ENCODE measurements at regions not wholly inside any gene's neighbourhood (a gene's known extent, or its start where the extent isn't known, plus 50 kb on each side); places are given as distances from the start of the nearest gene placed in this dataset.
"Not testable (repeated sequence)": the region's sequence is repeated elsewhere in the genome, so short reads cannot be mapped to it uniquely, and the experiment has no call there.

- no peak for DNase-seq
Observed at GRCh38 chr6:66516377-66516776, 809.4 kb upstream of the EYS start.

- no peak for DNase-seq
Observed at GRCh38 chr6:66508433-66508832, 801.4 kb upstream of the EYS start.

GRCh38 chr6:66499851-66500250 lies 792.8 kb upstream of the EYS start:
- DNase-seq, result no peak

GRCh38 chr6:66496659-66497058 lies 789.6 kb upstream of the EYS start:
- no peak for DNase-seq

- DNase-seq, result not testable (repeated sequence)
Observed at GRCh38 chr6:66494643-66495042, 787.6 kb upstream of the EYS start.

- no peak for DNase-seq
Observed at GRCh38 chr6:66489269-66489987, 782.4 kb upstream of the EYS start.

- DNase-seq, result no peak
Observed at GRCh38 chr6:66481216-66481615, 774.2 kb upstream of the EYS start.

- no peak for DNase-seq
Observed at GRCh38 chr6:66478705-66479104, 771.7 kb upstream of the EYS start.

- no peak for DNase-seq
Observed at GRCh38 chr6:66435321-66435720, 728.3 kb upstream of the EYS start.

GRCh38 chr6:66429210-66429609 lies 722.2 kb upstream of the EYS start:
- no peak for DNase-seq

GRCh38 chr6:66423047-66423446 lies 716.0 kb upstream of the EYS start:
- DNase-seq, result no peak

GRCh38 chr6:66421570-66421969 lies 714.5 kb upstream of the EYS start:
- DNase-seq, result no peak

- no peak for DNase-seq
Observed at GRCh38 chr6:66418906-66419305, 711.9 kb upstream of the EYS start.

- no peak for DNase-seq
Observed at GRCh38 chr6:66403966-66404365, 696.9 kb upstream of the EYS start.

GRCh38 chr6:66402873-66403272 lies 695.8 kb upstream of the EYS start:
- no peak for DNase-seq

GRCh38 chr6:66396549-66396948 lies 689.5 kb upstream of the EYS start:
- no peak for DNase-seq

GRCh38 chr6:66396145-66396544 lies 689.1 kb upstream of the EYS start:
- no peak for DNase-seq

GRCh38 chr6:66390393-66390792 lies 683.4 kb upstream of the EYS start:
- no peak for DNase-seq

- no peak for DNase-seq
Observed at GRCh38 chr6:66376001-66376400, 669.0 kb upstream of the EYS start.

GRCh38 chr6:66369407-66369806 lies 662.4 kb upstream of the EYS start:
- DNase-seq, result no peak

GRCh38 chr6:66362888-66363287 lies 655.9 kb upstream of the EYS start:
- DNase-seq, result no peak

- DNase-seq, result no peak
Observed at GRCh38 chr6:66361886-66362285, 654.9 kb upstream of the EYS start.

- DNase-seq, result no peak
Observed at GRCh38 chr6:66357781-66358180, 650.8 kb upstream of the EYS start.

GRCh38 chr6:66355471-66355870 lies 648.4 kb upstream of the EYS start:
- no peak for DNase-seq

- no peak for DNase-seq
Observed at GRCh38 chr6:66344796-66345195, 637.8 kb upstream of the EYS start.

Measured in activated effector memory CD4-positive, alpha-beta T cell treated with anti-CD3 and anti-CD28 coated beads, Interleukin-2, amount 50 U/mL, for 16 hours (primary cell).